Osteoblast (primary cell): ENCODE measurements at regions not wholly inside any gene's neighbourhood (a gene's known extent, or its start where the extent isn't known, plus 50 kb on each side); places are given as distances from the start of the nearest gene placed in this dataset.

Source experiments
- DNase-seq: peaks from one replicate; pipeline ENCODE4 v3.0.0; 2011; ENCODE audit warnings: low spot score, mixed read lengths; ENCODE audit not compliant: insufficient read length; ENCODE audit errors: missing footprints
- H2AFZ ChIP-seq: 2 replicates; pipeline ENCODE4 v1.6.0; 2011; ENCODE audit warnings: mild to moderate bottlenecking, low read length
- H3K27ac ChIP-seq: 2 replicates; pipeline ENCODE4 v1.5.1; 2011; ENCODE audit warnings: mild to moderate bottlenecking, low read depth, low read length, moderate library complexity
- H3K27me3 ChIP-seq: 2 replicates; pipeline ENCODE4 v1.6.0; 2012; ENCODE audit warnings: mild to moderate bottlenecking, control low read depth, inconsistent platforms, low read length, moderate library complexity; ENCODE audit not compliant: insufficient read depth
- H3K36me3 ChIP-seq: 2 replicates; pipeline ENCODE4 v1.5.1; 2011; ENCODE audit warnings: mild to moderate bottlenecking, low read length, control low read depth, moderate library complexity; ENCODE audit not compliant: insufficient read depth
- H3K4me1 ChIP-seq: 2 replicates; pipeline ENCODE4 v1.5.1; 2011; ENCODE audit warnings: mild to moderate bottlenecking, low read length, control low read depth, moderate library complexity; ENCODE audit not compliant: insufficient read depth
- H3K4me2 ChIP-seq: 2 replicates; pipeline ENCODE4 v1.6.0; 2011; ENCODE audit warnings: mild to moderate bottlenecking, low read length; ENCODE audit not compliant: insufficient read depth
- H3K4me3 ChIP-seq: fragments of 200-600 bp; sonication (generic); 3 replicates; pipeline ENCODE4 v1.5.1; 2012; ENCODE audit warnings: mild to moderate bottlenecking, low read length, inconsistent platforms; ENCODE audit not compliant: insufficient read depth
- H3K79me2 ChIP-seq: 2 replicates; pipeline ENCODE4 v1.6.0; 2012; ENCODE audit warnings: mild to moderate bottlenecking, low read length, control low read depth, inconsistent platforms; ENCODE audit not compliant: insufficient read depth
- H3K9me3 ChIP-seq: 2 replicates; pipeline ENCODE4 v1.5.1; 2011; ENCODE audit warnings: low read depth, low read length, control low read depth
- H4K20me1 ChIP-seq: 2 replicates; pipeline ENCODE4 v1.6.0; 2012; ENCODE audit warnings: mild to moderate bottlenecking, low read length, control low read depth; ENCODE audit not compliant: insufficient read depth
- CTCF ChIP-seq: IDR thresholded peaks from 2 replicates; pipeline ENCODE4 v1.5.1; 2011; ENCODE audit warnings: mild to moderate bottlenecking, low read depth, low read length, moderate library complexity; ENCODE audit errors: extremely low read depth

- Histone ChIP-seq H3K79me2 (no peaks in the 10 kb centered on the region), H4K20me1 (no peaks in the 10 kb centered on the region), H3K4me3 (no peak overlapping the region), H3K36me3 (no peaks in the 10 kb centered on the region), H3K9me3 (no peaks in the 10 kb centered on the region), H3K27me3 (no peaks in the 10 kb centered on the region), H3K27ac (no peak overlapping the region), H3K4me2 (no peak overlapping the region), H2AFZ (no peak overlapping the region), H3K4me1 (no peaks in the 10 kb centered on the region)
- no peak for TF ChIP-seq CTCF
- no peak for DNase-seq
Measured at GRCh38 chrX:4320436-4320947, 607.0 kb upstream of the PRKX start.

- no peaks in the 10 kb centered on the region for H3K79me2 ChIP-seq
- no peaks in the 10 kb centered on the region for H3K9me3 ChIP-seq
- no peak overlapping the region for H3K4me3 ChIP-seq
- no peaks in the 10 kb centered on the region for H4K20me1 ChIP-seq
- no peak overlapping the region for H2AFZ ChIP-seq
- H3K36me3 ChIP-seq, result no peaks in the 10 kb centered on the region
- no peaks in the 10 kb centered on the region for H3K27me3 ChIP-seq
- H3K4me2 ChIP-seq, result no peak overlapping the region
- DNase-seq, result no peak
- H3K27ac ChIP-seq, result no peak overlapping the region
- no peak for TF ChIP-seq CTCF
- no peaks in the 10 kb centered on the region for H3K4me1 ChIP-seq
Measured at GRCh38 chrX:4315891-4316290, 602.4 kb upstream of the PRKX start.

GRCh38 chrX:4314586-4314985 is 601.1 kb upstream of the PRKX start:
- Histone ChIP-seq H3K4me1 (no peaks in the 10 kb centered on the region), H2AFZ (no peak overlapping the region), H3K27ac (no peak overlapping the region), H4K20me1 (no peaks in the 10 kb centered on the region), H3K27me3 (no peaks in the 10 kb centered on the region), H3K4me3 (no peak overlapping the region), H3K9me3 (no peaks in the 10 kb centered on the region), H3K79me2 (no peaks in the 10 kb centered on the region), H3K4me2 (no peak overlapping the region), H3K36me3 (no peaks in the 10 kb centered on the region)
- DNase-seq, result no peak
- TF ChIP-seq CTCF, result no peak

- Histone ChIP-seq H3K27me3 (no peaks in the 10 kb centered on the region), H3K4me1 (no peaks in the 10 kb centered on the region)
Measured at GRCh38 chrX:4277122-4277521, 563.7 kb upstream of the PRKX start.

More at GRCh38 chrX:4277122-4277521, 563.7 kb upstream of the PRKX start:
- H3K4me3 ChIP-seq, result no peak overlapping the region
- H3K79me2 ChIP-seq, result no peaks in the 10 kb centered on the region
- no peak overlapping the region for H3K4me2 ChIP-seq
- H2AFZ ChIP-seq, result no peak overlapping the region
- no peak for TF ChIP-seq CTCF
- no peaks in the 10 kb centered on the region for H4K20me1 ChIP-seq
- no peak overlapping the region for H3K27ac ChIP-seq
- no peak for DNase-seq
- H3K36me3 ChIP-seq, result no peaks in the 10 kb centered on the region
- H3K9me3 ChIP-seq, result peaks cover 3% of the 10 kb centered on the region
